ENCODE measurements at regions not wholly inside any gene's neighbourhood (a gene's known extent, or its start where the extent isn't known, plus 50 kb on each side); places are given as distances from the start of the nearest gene placed in this dataset.

DNA sequence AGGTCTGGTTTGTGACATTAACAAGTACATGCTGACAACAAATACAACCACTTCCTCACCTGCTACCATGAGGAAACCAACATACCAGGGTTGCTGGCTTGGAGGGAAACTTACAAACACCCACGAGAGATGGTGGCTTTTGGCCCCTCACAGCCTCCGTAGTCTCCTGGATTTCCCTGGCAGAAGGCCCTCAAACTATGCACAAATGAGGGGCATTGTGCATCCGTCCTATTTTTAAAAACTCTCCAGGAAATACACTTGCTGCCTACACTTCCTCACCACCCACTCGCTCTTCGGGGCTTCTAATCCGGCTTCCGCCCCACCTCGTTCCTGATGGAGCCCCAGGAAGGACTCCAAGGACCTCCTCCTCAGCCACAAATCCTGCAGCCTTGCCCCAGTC, 355.0 kb upstream of the GATB start:
- WGBS (ENCODE audit: insufficient coverage), result 4% methylated on average over 8 of the region's 8 CpGs
- POLR2A ChIA-PET, result no interaction called here
- peak overlapping the region; percentile 69 for H2AFZ ChIP-seq (ENCODE audit: insufficient read depth, low read depth, low read length, poor library complexity, severe bottlenecking)
- ATAC-seq (ENCODE audit: low read depth) (no peak), DNase-seq (no peak)
- H3K36me3 ChIP-seq (replicated peaks in 1 of 2; ENCODE audit: control extremely low read depth in 1 of 2, control insufficient read depth in 1 of 2, extremely low read depth in 1 of 2, insufficient read depth in 2 of 2, low read length in 1 of 2), result no peaks in the 10 kb centered on the region
- Mint-ChIP-seq H3K9me3 (ENCODE audit: insufficient read depth) (no peaks in the 10 kb centered on the region), H3K27me3 (peaks cover 20% of the 10 kb centered on the region), H3K27ac (no peak overlapping the region), H3K4me1 (peaks cover 19% of the 10 kb centered on the region), H3K4me3 (peak overlapping the region; percentile 38)
- H3K27ac ChIP-seq (ENCODE audit: low read length in 2 of 2), result no peak overlapping the region
- H3K9me3 ChIP-seq (ENCODE audit: control extremely low read depth in 1 of 3, control insufficient read depth in 2 of 3, insufficient read depth in 1 of 3, low read length in 2 of 3), result no peaks in the 10 kb centered on the region
- peak overlapping the region in 2 of 5 experiments; percentile 13 to 25 for H3K4me3 ChIP-seq (ENCODE audit: control extremely low read depth in 1 of 5, extremely low read depth in 1 of 5, insufficient read depth in 1 of 5, low read depth in 2 of 5, low read length in 4 of 5)
- H3K4me1 ChIP-seq (ENCODE audit: control insufficient read depth in 2 of 2, insufficient read depth in 2 of 2, low read length in 2 of 2), result peaks cover 12 to 13% of the 10 kb centered on the region in 2 donors
- no peaks in the 10 kb centered on the region for H4K20me1 ChIP-seq (ENCODE audit: control insufficient read depth, insufficient read depth, low read length, poor library complexity, severe bottlenecking)
- intact Hi-C loops (cut with micrococcal nuclease), result no loop called here
- H3K27me3 ChIP-seq (replicated peaks in 1 of 4; ENCODE audit: control extremely low read depth in 1 of 4, control insufficient read depth in 3 of 4, insufficient read depth in 4 of 4, low read length in 3 of 4), result no peaks in the 10 kb centered on the region
- TF ChIP-seq EZH2 (IDR thresholded peaks at IDR 0.05; ENCODE audit: borderline replicate concordance, insufficient read depth, low read depth, low read length, poor library complexity, severe bottlenecking) (no peak), CTCF (IDR thresholded peaks at IDR 0.05) (no peak)
- peak overlapping the region; percentile 1 for H3K9ac ChIP-seq (ENCODE audit: low read length)
- CTCF ChIA-PET, result no interaction called here
- peak overlapping the region; percentile 54 for H3K4me2 ChIP-seq (replicated peaks; ENCODE audit: low read depth, low read length, poor library complexity, severe bottlenecking)
- no peaks in the 10 kb centered on the region for H3K79me2 ChIP-seq (ENCODE audit: control insufficient read depth, insufficient read depth, low read length)

GRCh38 chr4:152115118-152115517, 354.3 kb upstream of the GATB start:
- ATAC-seq (ENCODE audit: low read depth) (no peak), DNase-seq (no peak)
- H3K27ac Mint-ChIP-seq, result no peak overlapping the region
- H3K4me3 Mint-ChIP-seq, result no peak overlapping the region
- H3K27ac ChIP-seq (ENCODE audit: low read length in 2 of 2), result no peak overlapping the region
- CTCF ChIA-PET, result no interaction called here
- peaks cover 12 to 13% of the 10 kb centered on the region in 2 donors for H3K4me1 ChIP-seq (ENCODE audit: control insufficient read depth in 2 of 2, insufficient read depth in 2 of 2, low read length in 2 of 2)
- no peak overlapping the region for H3K4me3 ChIP-seq (ENCODE audit: control extremely low read depth in 1 of 5, extremely low read depth in 1 of 5, insufficient read depth in 1 of 5, low read depth in 2 of 5, low read length in 4 of 5)
- H3K9me3 Mint-ChIP-seq (ENCODE audit: insufficient read depth), result no peaks in the 10 kb centered on the region
- H3K36me3 ChIP-seq (replicated peaks in 1 of 2; ENCODE audit: control extremely low read depth in 1 of 2, control insufficient read depth in 1 of 2, extremely low read depth in 1 of 2, insufficient read depth in 2 of 2, low read length in 1 of 2), result no peaks in the 10 kb centered on the region
- peaks cover 19% of the 10 kb centered on the region for H3K4me1 Mint-ChIP-seq
- H3K27me3 Mint-ChIP-seq, result peaks cover 23% of the 10 kb centered on the region
- H3K9me3 ChIP-seq (ENCODE audit: control extremely low read depth in 1 of 3, control insufficient read depth in 2 of 3, insufficient read depth in 1 of 3, low read length in 2 of 3), result no peaks in the 10 kb centered on the region
- H3K79me2 ChIP-seq (ENCODE audit: control insufficient read depth, insufficient read depth, low read length), result no peaks in the 10 kb centered on the region
- 100% methylated on average over 1 of the region's 3 CpGs for WGBS (ENCODE audit: insufficient coverage)
- TF ChIP-seq CTCF (IDR thresholded peaks at IDR 0.05) (no peak), EZH2 (IDR thresholded peaks at IDR 0.05; ENCODE audit: borderline replicate concordance, insufficient read depth, low read depth, low read length, poor library complexity, severe bottlenecking) (no peak)
- intact Hi-C loops (cut with micrococcal nuclease), result no loop called here
- POLR2A ChIA-PET, result no interaction called here
- no peaks in the 10 kb centered on the region for H4K20me1 ChIP-seq (ENCODE audit: control insufficient read depth, insufficient read depth, low read length, poor library complexity, severe bottlenecking)
- H3K27me3 ChIP-seq (replicated peaks in 1 of 4; ENCODE audit: control extremely low read depth in 1 of 4, control insufficient read depth in 3 of 4, insufficient read depth in 4 of 4, low read length in 3 of 4), result no peaks in the 10 kb centered on the region
- H3K9ac ChIP-seq (ENCODE audit: low read length), result no peak overlapping the region
- no peak overlapping the region for H2AFZ ChIP-seq (ENCODE audit: insufficient read depth, low read depth, low read length, poor library complexity, severe bottlenecking)
- peak overlapping the region; percentile 54 for H3K4me2 ChIP-seq (replicated peaks; ENCODE audit: low read depth, low read length, poor library complexity, severe bottlenecking)

All from B cell (primary cell).